Pancreas (tissue), 10 donors: ENCODE measurements at regions not wholly inside any gene's neighbourhood (a gene's known extent, or its start where the extent isn't known, plus 50 kb on each side); places are given as distances from the start of the nearest gene placed in this dataset.

Experiments used
- ATAC-seq, 4 donors: fragments of 200-7000 bp; cut with Tn5 transposase; one replicate each; pipeline versions ENCODE4 v1.8.0 to v1.9.1; 2020; ENCODE audit warnings: mild to moderate bottlenecking in 4 of 4, moderate library complexity in 4 of 4
- DNase-seq, 6 donors: peaks; one replicate each; pipeline ENCODE4 v3.0.0-alpha.2; 2020
- FAIRE-seq: peaks from 2 replicates; lab custom pipeline; 2012; peaks lifted over from hg19 to GRCh38; lab: Jason Lieb, UNC
- H3K27ac ChIP-seq, 4 donors: fragments of 200-600 bp; sonication (generic); 1 replicate in 3 of 4; 2 replicates in 1 of 4; pipeline versions ENCODE4 v1.5.0 to v1.8.0; 2020
- H3K27me3 ChIP-seq, 4 donors: fragments of 200-600 bp; one replicate each; pipeline ENCODE4 v1.8.0; 2021
- H3K36me3 ChIP-seq, 3 donors: fragments of 200-600 bp; sonication (generic) in 1 of 3; one replicate each; pipeline versions ENCODE4 v1.5.0 to v1.8.0; 2020 to 2021
- H3K4me1 ChIP-seq, 3 donors: fragments of 200-600 bp; one replicate each; pipeline ENCODE4 v1.8.0; 2021
- H3K4me3 ChIP-seq, 4 donors: fragments of 200-600 bp; sonication (generic) in 2 of 4; one replicate each; pipeline versions ENCODE4 v1.5.0 to v1.8.0; 2020 to 2021
- H3K9me3 ChIP-seq, 4 donors: fragments of 200-600 bp; one replicate each; pipeline ENCODE4 v1.8.0; 2021
- CTCF ChIP-seq, 4 donors: fragments of 200-600 bp; sonication (generic) in 3 of 4; IDR thresholded peaks; one replicate each; pipeline versions ENCODE4 v1.5.0 to v1.8.0; 2021; ENCODE audit warnings: antibody characterized with exemption in 4 of 4
- WGBS, 2 donors: extraction: QIAGEN DNeasy Blood & Tissue Kit; methylation state at CpG; one replicate each; pipeline ENCODE4 v1.1.7; 2013; 5-methylcytosine and 5-hydroxymethylcytosine counted together
- intact Hi-C, 3 donors: fragments of 100-400 bp; cut with DNase I; formaldehyde crosslinking; loops; one replicate each; pipeline versions ENCODE4 v1.11.1 to v1.14.2; 2022
- donor health status: healthy with polysubstance abuse.
- donor health status: DM: no; HTN: no; CAD: no; lungs with moderate emphysema.
- donor health status: DM: no; HTN: no; CAD: no.
- donor health status: control.
- donor health status: control.
- donor health status: Bipolar disorder and iron deficiency.
- donor health status: DM: yes; HTN: yes; CAD: no.
- donor health status: DM: no; HTN: no; CAD: no.
- donor health status: DM: no; HTN: no; CAD: no.
- donor health status: DM: yes; HTN: yes; CAD: no.

GRCh38 chr3:166445865-166446264 is 608.6 kb upstream of the BCHE start:
- H3K27ac ChIP-seq, result no peak overlapping the region
- peaks cover 0 to 7% (median 3%) of the 10 kb centered on the region in 3 donors for H3K4me1 ChIP-seq
- no peaks in the 10 kb centered on the region for H3K36me3 ChIP-seq
- no peak for TF ChIP-seq CTCF (IDR thresholded peaks at IDR 0.05)
- no peaks in the 10 kb centered on the region for H3K9me3 ChIP-seq
- ATAC-seq (no peak), DNase-seq (no peak), FAIRE-seq (no peak)
- H3K4me3 ChIP-seq, result no peak overlapping the region
- H3K27me3 ChIP-seq, result no peaks in the 10 kb centered on the region
- intact Hi-C loops, result no loop called here

GRCh38 chr3:166444756-166445155 is 607.5 kb upstream of the BCHE start:
- Histone ChIP-seq H3K4me3 (no peak overlapping the region), H3K4me1 (peaks cover 0 to 7% (median 3%) of the 10 kb centered on the region in 3 donors), H3K9me3 (no peaks in the 10 kb centered on the region), H3K27me3 (no peaks in the 10 kb centered on the region), H3K27ac (no peak overlapping the region), H3K36me3 (no peaks in the 10 kb centered on the region)
- intact Hi-C loops, result no loop called here
- no peak for ATAC-seq
- peak in 2 of 6 donors; percentile 19 to 29 for DNase-seq
- FAIRE-seq, result no peak
- 82 to 85% methylated on average over 9 of the region's 9 CpGs for WGBS, 2 donors
- TF ChIP-seq CTCF (IDR thresholded peaks at IDR 0.05), result no peak

GRCh38 chr3:166444336-166444735 is 607.1 kb upstream of the BCHE start:
- DNase-seq (no peak), FAIRE-seq (no peak), ATAC-seq (no peak)
- peaks cover 0 to 7% (median 3%) of the 10 kb centered on the region in 3 donors for H3K4me1 ChIP-seq
- intact Hi-C loops, result no loop called here
- no peaks in the 10 kb centered on the region for H3K36me3 ChIP-seq
- H3K27ac ChIP-seq, result no peak overlapping the region
- H3K4me3 ChIP-seq, result no peak overlapping the region
- no peaks in the 10 kb centered on the region for H3K27me3 ChIP-seq
- H3K9me3 ChIP-seq, result no peaks in the 10 kb centered on the region
- WGBS, 2 donors, result 79 to 91% methylated on average over 4 of the region's 4 CpGs
- TF ChIP-seq CTCF (IDR thresholded peaks at IDR 0.05), result no peak

GRCh38 chr3:166435469-166436057 is 598.3 kb upstream of the BCHE start:
- 86 to 90% methylated on average over 3 of the region's 3 CpGs for WGBS, 2 donors
- no peak for DNase-seq
- Histone ChIP-seq H3K27ac (no peak overlapping the region), H3K4me3 (no peak overlapping the region), H3K9me3 (no peaks in the 10 kb centered on the region), H3K36me3 (no peaks in the 10 kb centered on the region), H3K27me3 (no peaks in the 10 kb centered on the region), H3K4me1 (no peaks in the 10 kb centered on the region)
- no peak for ATAC-seq
- intact Hi-C loops, result no loop called here
- TF ChIP-seq CTCF (IDR thresholded peaks at IDR 0.05), result no peak
- FAIRE-seq, result no peak

GRCh38 chr3:166433060-166433459 is 595.8 kb upstream of the BCHE start:
- Histone ChIP-seq H3K27me3 (no peaks in the 10 kb centered on the region), H3K27ac (no peak overlapping the region), H3K4me3 (no peak overlapping the region), H3K9me3 (no peaks in the 10 kb centered on the region), H3K36me3 (no peaks in the 10 kb centered on the region), H3K4me1 (no peaks in the 10 kb centered on the region)
- no peak for TF ChIP-seq CTCF (IDR thresholded peaks at IDR 0.05)
- FAIRE-seq (no peak), ATAC-seq (no peak), DNase-seq (no peak)
- intact Hi-C loops, result no loop called here
- 56 to 70% methylated on average over 2 of the region's 2 CpGs for WGBS, 2 donors
